Glomerular visceral epithelial cell (primary cell): ENCODE measurements at regions not wholly inside any gene's neighbourhood (a gene's known extent, or its start where the extent isn't known, plus 50 kb on each side); places are given as distances from the start of the nearest gene placed in this dataset.
"Not testable (repeated sequence)": the region's sequence is repeated elsewhere in the genome, so short reads cannot be mapped to it uniquely, and the experiment has no call there.

Source experiments
- DNase-seq: peaks from one replicate; pipeline ENCODE4 v3.0.0-alpha.2; 2016; ENCODE audit errors: extremely low spot score

GRCh38 chr3:27629366-27629765 is 92.8 kb downstream of the EOMES start:
- no peak for DNase-seq

- DNase-seq = no peak
Measured at GRCh38 chr3:27628026-27628750, 93.9 kb downstream of the EOMES start.

GRCh38 chr3:27626596-27627118 is 95.5 kb downstream of the EOMES start:
- DNase-seq = no peak

GRCh38 chr3:27625864-27626263 is 96.3 kb downstream of the EOMES start:
- DNase-seq = no peak

- DNase-seq = no peak
Measured at GRCh38 chr3:27623085-27623753, 98.9 kb downstream of the EOMES start.

GRCh38 chr3:27617552-27617951 is 104.6 kb downstream of the EOMES start:
- DNase-seq = no peak

- no peak for DNase-seq
Measured at GRCh38 chr3:27616031-27616430, 106.1 kb downstream of the EOMES start.

GRCh38 chr3:27615555-27615954 is 106.6 kb downstream of the EOMES start:
- no peak for DNase-seq

- no peak for DNase-seq
Measured at GRCh38 chr3:27614592-27614991, 107.5 kb downstream of the EOMES start.

GRCh38 chr3:27613846-27614500 is 108.2 kb downstream of the EOMES start:
- no peak for DNase-seq

- no peak for DNase-seq
Measured at GRCh38 chr3:27610800-27611525, 111.2 kb downstream of the EOMES start.

- DNase-seq = no peak
Measured at GRCh38 chr3:27607370-27607769, 114.8 kb downstream of the EOMES start.

GRCh38 chr3:27606537-27606936 is 115.6 kb downstream of the EOMES start:
- no peak for DNase-seq

- not testable (repeated sequence) for DNase-seq
Measured at GRCh38 chr3:27601311-27601710, 117.1 kb upstream of the SLC4A7 start.

GRCh38 chr3:27599741-27600140 is 115.6 kb upstream of the SLC4A7 start:
- not testable (repeated sequence) for DNase-seq

GRCh38 chr3:27596921-27597320 is 112.7 kb upstream of the SLC4A7 start:
- peak; percentile 74 for DNase-seq

- peak; percentile 73 for DNase-seq
Measured at GRCh38 chr3:27596334-27596841, 112.2 kb upstream of the SLC4A7 start.

GRCh38 chr3:27594096-27594690 is 110.0 kb upstream of the SLC4A7 start:
- DNase-seq = no peak

- DNase-seq = no peak
Measured at GRCh38 chr3:27593173-27593572, 109.0 kb upstream of the SLC4A7 start.

- no peak for DNase-seq
Measured at GRCh38 chr3:27591312-27592210, 107.4 kb upstream of the SLC4A7 start.
